HG03103 (cell line): ENCODE measurements at regions not wholly inside any gene's neighbourhood (a gene's known extent, or its start where the extent isn't known, plus 50 kb on each side); places are given as distances from the start of the nearest gene placed in this dataset.
"Not testable (repeated sequence)": the region's sequence is repeated elsewhere in the genome, so short reads cannot be mapped to it uniquely, and the experiment has no call there.

ENCODE experiments used
- ATAC-seq: cut with Tn5 transposase; IDR thresholded peaks from one replicate; pipeline ENCODE4 v1.9.1; 2021; ENCODE audit warnings: low read depth; ENCODE audit not compliant: unreplicated experiment

GRCh38 chrY:7326296-7327246 lies 415.0 kb upstream of the AMELY start:
- ATAC-seq, result no peak

GRCh38 chrY:7325531-7325930 lies 414.0 kb upstream of the AMELY start:
- ATAC-seq, result no peak

- no peak for ATAC-seq
Observed at GRCh38 chrY:7320751-7321150, 409.2 kb upstream of the AMELY start.

GRCh38 chrY:7320171-7320570 lies 408.6 kb upstream of the AMELY start:
- ATAC-seq, result not testable (repeated sequence)

- ATAC-seq, result no peak
Observed at GRCh38 chrY:7318122-7318521, 406.6 kb upstream of the AMELY start.

- ATAC-seq, result no peak
Observed at GRCh38 chrY:7317571-7317970, 406.0 kb upstream of the AMELY start.

GRCh38 chrY:7310482-7311269 lies 399.1 kb upstream of the AMELY start:
- ATAC-seq, result no peak

GRCh38 chrY:7308816-7309215 lies 397.3 kb upstream of the AMELY start:
- no peak for ATAC-seq

- ATAC-seq, result no peak
Observed at GRCh38 chrY:7302306-7302705, 390.8 kb upstream of the AMELY start.

- no peak for ATAC-seq
Observed at GRCh38 chrY:7299960-7300359, 388.4 kb upstream of the AMELY start.

GRCh38 chrY:7292113-7292512 lies 380.6 kb upstream of the AMELY start:
- ATAC-seq, result no peak

GRCh38 chrY:7289889-7290833 lies 378.6 kb upstream of the AMELY start:
- peak; percentile 69 for ATAC-seq

- no peak for ATAC-seq
Observed at GRCh38 chrY:7288611-7289010, 377.1 kb upstream of the AMELY start.

- not testable (repeated sequence) for ATAC-seq
Observed at GRCh38 chrY:7287963-7288362, 376.4 kb upstream of the AMELY start.

- ATAC-seq, result no peak
Observed at GRCh38 chrY:7285388-7285787, 373.8 kb upstream of the AMELY start.

- ATAC-seq, result no peak
Observed at GRCh38 chrY:7283001-7283400, 371.4 kb upstream of the AMELY start.

- not testable (repeated sequence) for ATAC-seq
Observed at GRCh38 chrY:7280151-7280740, 368.7 kb upstream of the AMELY start.

GRCh38 chrY:7275751-7276150 lies 364.2 kb upstream of the AMELY start:
- no peak for ATAC-seq

GRCh38 chrY:7275014-7275413 lies 363.5 kb upstream of the AMELY start:
- no peak for ATAC-seq

- ATAC-seq, result peak; percentile 2
Observed at GRCh38 chrY:7274369-7274913, 362.9 kb upstream of the AMELY start.
